ENCODE measurements at regions not wholly inside any gene's neighbourhood (a gene's known extent, or its start where the extent isn't known, plus 50 kb on each side); places are given as distances from the start of the nearest gene placed in this dataset.

DNA sequence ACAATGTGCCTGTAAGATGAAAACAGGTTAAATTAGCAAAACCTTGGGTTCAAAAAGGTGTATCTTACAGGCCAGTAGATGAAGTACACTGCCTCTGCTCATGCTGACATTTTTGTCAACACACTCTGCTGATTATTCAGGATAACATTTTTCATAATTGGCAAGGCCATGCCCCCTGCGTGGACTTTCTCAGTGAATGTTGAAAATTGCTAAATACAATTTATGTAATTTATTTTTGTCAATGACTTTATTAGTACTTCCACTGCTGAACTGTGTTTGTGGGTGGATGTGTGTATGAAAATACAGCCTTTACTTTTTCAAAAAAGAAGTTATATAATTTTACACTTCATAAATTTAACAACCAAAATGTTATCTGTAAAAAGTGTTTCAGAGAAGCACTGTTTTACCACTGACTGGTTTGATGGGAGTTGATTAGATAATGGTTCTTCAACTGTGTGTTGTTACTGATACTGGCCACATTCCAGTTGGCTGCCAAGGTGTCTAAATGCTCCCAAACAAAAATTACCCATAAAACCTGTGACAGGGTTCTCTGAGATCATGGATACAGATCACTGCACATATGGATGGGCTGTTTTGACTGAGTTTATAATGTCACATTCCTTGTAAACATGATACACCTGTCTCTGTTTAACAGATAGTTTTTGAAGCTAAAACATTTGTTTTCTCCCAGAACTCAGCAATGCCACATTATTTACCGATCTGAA lies 151.9 kb upstream of the SLC7A11 start:
- DNase-seq (no peak), ATAC-seq (no peak)
- Histone ChIP-seq H3K9me3 (no peaks in the 10 kb centered on the region), H3K27ac (no peak overlapping the region), H3K36me3 (no peaks in the 10 kb centered on the region), H3K4me3 (no peak overlapping the region), H3K27me3 (no peaks in the 10 kb centered on the region), H3K4me1 (peaks cover 0 to 17% (median 0%) of the 10 kb centered on the region in 9 donors)
- 66 to 73% methylated on average over 2 of the region's 2 CpGs for WGBS, 2 donors
- TF ChIP-seq, protein P1, sequence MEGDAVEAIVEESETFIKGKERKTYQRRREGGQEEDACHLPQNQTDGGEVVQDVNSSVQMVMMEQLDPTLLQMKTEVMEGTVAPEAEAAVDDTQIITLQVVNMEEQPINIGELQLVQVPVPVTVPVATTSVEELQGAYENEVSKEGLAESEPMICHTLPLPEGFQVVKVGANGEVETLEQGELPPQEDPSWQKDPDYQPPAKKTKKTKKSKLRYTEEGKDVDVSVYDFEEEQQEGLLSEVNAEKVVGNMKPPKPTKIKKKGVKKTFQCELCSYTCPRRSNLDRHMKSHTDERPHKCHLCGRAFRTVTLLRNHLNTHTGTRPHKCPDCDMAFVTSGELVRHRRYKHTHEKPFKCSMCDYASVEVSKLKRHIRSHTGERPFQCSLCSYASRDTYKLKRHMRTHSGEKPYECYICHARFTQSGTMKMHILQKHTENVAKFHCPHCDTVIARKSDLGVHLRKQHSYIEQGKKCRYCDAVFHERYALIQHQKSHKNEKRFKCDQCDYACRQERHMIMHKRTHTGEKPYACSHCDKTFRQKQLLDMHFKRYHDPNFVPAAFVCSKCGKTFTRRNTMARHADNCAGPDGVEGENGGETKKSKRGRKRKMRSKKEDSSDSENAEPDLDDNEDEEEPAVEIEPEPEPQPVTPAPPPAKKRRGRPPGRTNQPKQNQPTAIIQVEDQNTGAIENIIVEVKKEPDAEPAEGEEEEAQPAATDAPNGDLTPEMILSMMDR (IDR thresholded peaks at IDR 0.05), result no peak
- intact Hi-C loops (cut with DNase I), result no loop called here

DNA sequence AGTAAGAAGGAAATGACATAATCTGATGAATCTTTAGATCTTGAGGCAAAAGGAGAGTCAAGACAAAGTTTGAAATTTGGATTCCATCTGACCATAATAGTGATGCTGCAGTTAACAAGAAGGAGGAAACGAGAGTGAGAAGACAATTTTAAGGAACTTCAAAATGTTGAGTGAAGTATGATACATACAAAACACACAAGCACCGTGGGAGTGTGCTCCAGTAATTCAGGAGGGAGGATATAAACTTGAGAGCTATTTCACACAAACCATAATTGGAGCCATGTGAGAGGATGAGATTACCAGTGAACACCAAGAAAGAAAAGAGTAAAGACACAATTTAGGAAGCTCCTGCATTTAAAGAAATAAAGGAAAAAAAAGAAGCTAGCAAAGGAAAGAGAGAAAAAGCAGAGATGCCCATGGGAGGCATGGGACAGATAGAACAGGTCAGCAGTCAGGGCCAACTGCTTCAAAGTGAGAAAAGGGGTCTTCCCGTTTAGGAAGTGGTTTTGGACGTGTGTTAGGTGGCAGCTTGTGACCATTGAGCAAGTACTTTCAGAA lies 150.7 kb upstream of the SLC7A11 start:
- WGBS, 2 donors, result 74 to 83% methylated on average over 4 of the region's 4 CpGs

GRCh38 chr4:138389976-138390685 lies 148.0 kb upstream of the SLC7A11 start:
- no peak overlapping the region for H3K27ac ChIP-seq
- DNase-seq, result no peak

More for the DNA sequence above, 150.7 kb upstream of the SLC7A11 start:
- TF ChIP-seq, protein P1 (IDR thresholded peaks at IDR 0.05), result no peak
- no peak overlapping the region for H3K4me3 ChIP-seq
- H3K9me3 ChIP-seq, result no peaks in the 10 kb centered on the region
- peaks cover 0 to 6% (median 0%) of the 10 kb centered on the region in 9 donors for H3K4me1 ChIP-seq
- intact Hi-C loops (cut with DNase I), result no loop called here
- DNase-seq (no peak), ATAC-seq (no peak)
- H3K27me3 ChIP-seq, result no peaks in the 10 kb centered on the region
- H3K36me3 ChIP-seq, result no peaks in the 10 kb centered on the region
- no peak overlapping the region for H3K27ac ChIP-seq

GRCh38 chr4:138374947-138375346 lies 132.8 kb upstream of the SLC7A11 start:
- H3K27ac ChIP-seq, result no peak overlapping the region
- H3K4me1 ChIP-seq, result no peaks in the 10 kb centered on the region
- intact Hi-C loops (cut with DNase I), result no loop called here
- H3K9me3 ChIP-seq, result peaks cover 0 to 30% (median 17%) of the 10 kb centered on the region in 11 donors
- TF ChIP-seq, protein P1 (IDR thresholded peaks at IDR 0.05), result no peak
- 94 to 97% methylated on average over 1 of the region's 1 CpG for WGBS, 2 donors
- no peaks in the 10 kb centered on the region for H3K36me3 ChIP-seq
- H3K4me3 ChIP-seq, result no peak overlapping the region
- ATAC-seq (no peak), DNase-seq (no peak)
- no peaks in the 10 kb centered on the region for H3K27me3 ChIP-seq

More at GRCh38 chr4:138389976-138390685, 148.0 kb upstream of the SLC7A11 start:
- H3K36me3 ChIP-seq, result no peaks in the 10 kb centered on the region
- H3K27me3 ChIP-seq, result no peaks in the 10 kb centered on the region
- H3K4me1 ChIP-seq, result peaks cover 0 to 6% (median 0%) of the 10 kb centered on the region in 9 donors
- no peak for ATAC-seq
- intact Hi-C loops (cut with DNase I), result no loop called here
- TF ChIP-seq, protein P1 (IDR thresholded peaks at IDR 0.05), result no peak
- H3K4me3 ChIP-seq, result no peak overlapping the region
- no peaks in the 10 kb centered on the region for H3K9me3 ChIP-seq
- 48 to 56% methylated on average over 2 of the region's 2 CpGs for WGBS, 2 donors

Measured in heart right ventricle (tissue), 16 donors.